ENCODE measurements at regions not wholly inside any gene's neighbourhood (a gene's known extent, or its start where the extent isn't known, plus 50 kb on each side); places are given as distances from the start of the nearest gene placed in this dataset.
"Not testable (repeated sequence)": the region's sequence is repeated elsewhere in the genome, so short reads cannot be mapped to it uniquely, and the experiment has no call there.

DNA sequence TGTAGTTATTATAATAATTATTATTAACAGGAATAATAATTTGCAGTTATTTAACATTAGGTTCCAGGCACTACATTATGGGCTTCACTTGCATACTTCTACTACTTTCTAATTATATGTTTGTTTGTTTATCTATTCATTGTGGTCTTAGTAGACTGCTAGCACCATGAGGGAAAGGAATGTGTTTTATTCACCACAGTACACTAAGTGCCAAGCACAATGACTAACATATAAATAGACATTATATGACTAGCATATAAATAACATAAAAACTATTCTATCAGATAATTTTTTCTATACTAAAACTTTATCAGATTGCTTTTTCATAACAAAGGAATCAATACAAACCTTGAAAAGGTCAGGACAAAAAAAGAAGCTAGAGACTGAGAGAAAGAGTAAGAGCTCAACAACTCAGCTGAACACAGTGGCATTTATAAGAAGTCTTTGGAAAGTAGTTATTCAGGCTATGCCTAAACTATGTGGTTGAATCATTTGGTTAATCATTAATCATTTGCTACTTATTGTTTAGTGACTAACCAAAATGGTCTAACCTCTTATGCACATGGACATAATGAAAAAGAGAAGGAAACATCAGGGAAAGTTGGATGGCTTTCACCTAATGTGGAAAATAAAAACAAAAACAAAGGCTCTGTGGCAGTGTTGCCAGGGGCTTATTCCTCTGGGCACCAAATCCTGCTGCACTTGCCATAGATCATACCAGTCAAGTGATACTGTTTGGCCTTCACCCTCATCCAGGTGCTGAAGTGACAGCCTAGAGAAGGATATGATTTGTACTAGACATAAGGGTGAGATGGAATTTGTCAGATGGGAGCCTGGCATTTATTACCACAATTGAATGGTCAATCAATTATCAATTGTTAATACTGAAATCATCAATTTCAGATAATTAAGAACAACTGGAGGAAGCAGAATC lies 174.9 kb downstream of the ETAA1 start:
- no peak for DNase-seq

DNA sequence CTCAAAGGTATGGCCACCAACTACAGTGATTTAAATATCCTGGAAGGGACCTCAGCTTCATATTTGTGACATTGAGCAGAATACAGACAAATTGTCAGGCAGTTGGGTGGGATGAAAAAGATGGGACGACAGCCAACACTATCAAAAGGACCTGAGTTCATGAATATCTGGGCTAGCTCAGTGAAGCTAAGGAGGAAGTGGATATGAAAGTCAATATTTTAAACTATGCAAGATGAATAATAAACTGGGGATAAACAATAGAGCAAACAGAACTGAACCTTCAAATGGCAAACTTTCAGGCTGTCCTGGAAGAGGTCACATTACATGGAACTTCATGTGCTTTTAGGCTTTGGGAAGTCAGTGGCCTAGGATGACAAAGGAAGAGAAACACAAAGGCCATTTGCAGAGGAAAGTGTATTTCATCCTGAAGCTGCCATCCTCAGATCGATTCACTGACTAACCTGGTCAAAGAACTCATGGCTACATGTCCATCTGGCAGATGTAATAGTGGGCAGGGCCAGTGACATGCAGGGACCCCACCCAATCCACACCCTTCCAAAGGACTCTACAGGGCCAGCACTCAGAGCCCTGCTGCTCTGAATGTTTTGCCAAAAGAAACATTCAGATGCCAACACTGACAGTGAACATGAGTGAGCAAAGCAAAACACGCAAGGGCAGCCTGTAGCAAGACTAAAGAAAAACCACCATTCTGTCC lies 175.7 kb downstream of the ETAA1 start:
- DNase-seq, result no peak

DNA sequence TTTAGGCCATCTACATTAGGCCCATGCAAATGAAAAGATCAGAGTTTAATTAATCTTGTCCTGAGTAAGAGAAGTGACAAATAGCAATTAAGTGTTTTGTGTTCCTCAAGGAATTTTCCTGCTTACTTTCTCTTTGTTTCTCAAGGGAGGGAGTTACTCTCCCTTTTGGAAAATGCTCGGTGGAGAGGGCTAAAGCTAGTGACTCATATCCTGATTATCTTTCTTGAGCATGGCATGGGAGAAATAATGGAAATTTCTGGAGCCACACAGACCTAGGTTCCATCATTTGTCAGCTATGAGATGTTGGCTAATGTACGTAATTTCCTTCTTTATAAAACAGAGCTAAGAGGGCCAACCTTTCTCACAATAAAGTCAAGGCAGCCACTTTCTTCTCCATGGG lies 177.1 kb downstream of the ETAA1 start:
- no peak for DNase-seq

DNA sequence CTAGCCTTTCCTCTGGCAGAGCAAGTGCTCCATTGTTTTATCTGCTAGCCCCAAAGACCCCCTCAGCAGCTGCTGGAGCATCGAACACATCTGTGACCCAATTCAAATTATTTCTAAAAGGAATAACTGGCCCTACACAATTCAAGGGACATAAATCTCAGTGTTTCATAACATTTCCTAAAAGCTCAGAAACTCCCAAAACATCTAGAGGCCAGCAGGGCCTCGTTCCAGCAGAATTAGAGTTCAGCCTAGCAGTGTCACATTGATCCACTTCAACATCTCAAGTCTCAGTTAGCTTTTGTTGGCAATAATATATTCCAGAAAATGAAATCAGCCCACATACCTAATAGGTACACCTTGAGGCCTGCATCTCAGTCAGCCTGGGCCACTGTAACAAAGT lies 179.1 kb downstream of the ETAA1 start:
- no peak for DNase-seq

DNA sequence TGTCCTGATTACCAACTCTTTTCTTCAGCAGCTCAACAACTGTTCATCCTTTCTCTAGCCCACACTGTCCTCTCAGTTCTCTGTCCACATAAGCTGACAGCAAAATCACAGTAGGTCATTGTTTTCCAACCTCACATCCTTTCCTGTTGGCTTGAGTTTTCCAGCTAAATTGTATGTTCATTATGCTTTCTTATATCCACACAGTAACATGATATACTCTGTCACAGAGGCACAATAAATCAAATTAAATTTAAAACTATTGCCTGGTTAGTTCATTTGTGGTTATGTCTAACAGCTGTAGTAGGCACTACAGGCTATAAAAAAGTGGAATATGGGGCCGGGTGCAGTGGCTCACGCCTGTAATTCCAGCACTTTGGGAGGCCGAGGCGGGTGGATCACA lies 179.9 kb downstream of the ETAA1 start:
- DNase-seq, result no peak

DNA sequence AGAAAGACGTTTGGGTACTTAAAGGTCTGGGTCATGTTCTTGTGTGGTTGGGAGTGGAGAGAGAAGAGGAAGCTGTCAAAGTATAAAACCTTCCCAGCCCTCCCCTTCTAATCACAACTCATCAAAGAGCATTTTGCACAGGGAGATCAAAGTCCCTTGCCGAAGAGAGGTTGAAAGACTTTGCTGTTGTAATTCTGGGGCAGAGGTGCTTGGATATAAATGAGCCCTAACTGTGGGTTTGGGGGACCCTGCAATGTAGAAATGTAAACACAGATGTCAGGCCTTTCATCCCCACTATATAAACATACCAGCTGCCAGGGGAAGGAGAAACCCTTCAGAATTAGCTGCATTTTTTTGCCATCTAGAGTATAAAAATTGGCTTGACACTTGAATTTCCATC lies 182.1 kb downstream of the ETAA1 start:
- no peak for DNase-seq

DNA sequence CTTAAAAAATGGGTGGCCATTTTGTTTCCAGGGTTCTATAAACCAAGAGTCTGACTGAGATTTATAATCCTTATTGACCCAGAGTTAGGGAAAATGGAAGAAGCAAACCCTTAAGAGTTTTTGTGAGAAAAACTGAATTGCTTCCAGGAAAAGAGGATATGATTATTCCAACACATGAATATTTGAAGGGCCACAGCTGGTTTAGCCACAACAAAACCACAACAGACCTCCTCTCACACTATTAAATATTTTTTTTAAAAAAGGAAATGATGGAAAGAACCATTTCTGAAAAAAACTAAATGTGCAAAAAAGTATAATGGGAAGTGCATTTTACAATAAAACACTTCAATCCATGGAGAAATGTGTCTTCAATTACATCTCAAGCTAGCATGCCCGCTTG lies 182.7 kb downstream of the ETAA1 start:
- no peak for DNase-seq

DNA sequence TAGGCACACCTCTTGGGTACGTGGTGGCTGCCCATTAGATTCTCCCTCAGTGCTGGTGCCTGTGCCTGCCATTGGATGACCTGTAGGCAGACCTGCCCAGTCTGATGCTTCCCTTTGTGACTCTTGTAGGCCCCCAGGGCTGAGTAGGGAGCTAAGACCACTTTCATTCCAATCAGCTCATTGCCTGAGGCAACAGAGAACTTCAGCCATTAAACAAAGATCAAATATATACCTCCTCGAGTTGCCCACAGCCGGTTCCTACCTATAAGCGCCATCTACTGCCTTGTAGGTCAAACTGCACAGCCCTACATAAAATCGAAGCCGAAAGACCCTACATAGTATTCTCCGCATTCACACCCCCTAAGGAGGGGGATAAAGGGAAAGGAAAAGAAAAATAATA lies 184.6 kb downstream of the ETAA1 start:
- no peak for DNase-seq

DNA sequence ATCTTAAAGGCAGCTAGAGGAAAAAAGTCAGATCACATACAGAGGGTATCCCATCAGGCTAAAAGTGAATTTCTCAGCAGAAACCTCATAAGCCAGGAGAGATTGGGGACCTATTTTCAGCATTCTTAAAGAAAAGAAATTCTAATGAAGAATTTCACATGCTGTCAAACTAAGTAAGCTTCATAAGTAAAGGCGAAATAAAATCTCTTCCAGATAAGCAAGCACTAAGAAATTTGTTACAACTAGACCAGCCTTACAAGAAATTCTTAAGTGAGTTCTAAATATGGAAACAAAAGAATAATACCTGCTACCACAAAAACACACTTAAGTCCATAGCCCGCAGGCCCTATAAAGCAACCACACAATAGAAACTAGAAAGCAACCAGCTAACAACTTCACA lies 186.1 kb downstream of the ETAA1 start:
- DNase-seq, result no peak

DNA sequence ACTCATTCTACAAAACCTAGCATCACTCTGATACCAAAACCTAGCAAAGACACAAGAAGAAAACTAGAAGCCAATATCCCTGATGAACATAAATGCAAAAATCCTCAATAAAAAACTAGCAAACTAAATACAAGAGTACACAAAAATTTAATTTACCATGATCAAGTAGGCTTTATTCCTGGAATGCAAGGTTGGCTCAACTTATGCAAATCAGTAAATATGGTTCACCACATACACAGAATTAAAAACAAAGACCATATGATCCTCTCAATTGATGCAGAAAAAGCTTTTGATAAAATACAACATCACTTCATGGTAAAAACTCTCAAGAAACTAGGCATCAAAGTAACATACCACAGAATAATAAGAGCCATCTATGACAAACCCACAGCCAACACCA lies 188.3 kb downstream of the ETAA1 start:
- DNase-seq, result no peak

DNA sequence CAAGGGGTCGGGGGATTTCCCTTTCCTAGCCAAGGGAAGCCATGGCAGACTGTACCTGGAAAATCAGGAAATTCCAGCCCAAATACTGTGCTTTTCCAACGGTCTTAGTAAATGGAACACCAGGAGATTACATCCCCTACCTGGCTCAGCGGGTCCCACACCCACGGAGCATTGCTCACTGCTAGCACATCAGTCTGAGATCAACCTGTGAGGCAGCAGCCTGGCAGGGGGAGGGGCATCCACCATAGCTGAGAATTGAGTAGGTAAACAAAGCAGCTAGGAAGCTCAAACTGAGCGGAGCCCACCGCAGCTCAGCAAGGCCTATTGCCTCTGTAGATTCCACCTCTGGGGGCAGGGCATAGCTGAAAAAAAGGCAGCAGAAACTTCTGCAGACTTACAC lies 192.0 kb downstream of the ETAA1 start:
- DNase-seq, result not testable (repeated sequence)

DNA sequence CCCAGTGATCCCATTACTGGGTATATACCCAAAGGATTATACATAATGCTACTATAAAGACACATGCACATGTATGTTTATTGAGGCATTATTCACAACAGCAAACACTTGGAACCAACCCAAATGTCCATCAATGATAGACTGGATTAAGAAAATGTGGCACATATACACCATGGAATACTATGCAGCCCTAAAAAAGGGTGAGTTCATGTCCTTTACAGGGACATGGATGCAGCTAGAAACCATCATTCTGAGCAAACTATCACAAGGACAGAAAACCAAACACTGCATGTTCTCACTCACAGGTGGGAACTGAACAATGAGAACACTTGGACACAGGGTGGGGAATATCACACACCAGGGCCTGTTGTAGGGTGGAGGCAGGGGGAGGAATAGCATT lies 197.4 kb downstream of the ETAA1 start:
- not testable (repeated sequence) for DNase-seq

DNA sequence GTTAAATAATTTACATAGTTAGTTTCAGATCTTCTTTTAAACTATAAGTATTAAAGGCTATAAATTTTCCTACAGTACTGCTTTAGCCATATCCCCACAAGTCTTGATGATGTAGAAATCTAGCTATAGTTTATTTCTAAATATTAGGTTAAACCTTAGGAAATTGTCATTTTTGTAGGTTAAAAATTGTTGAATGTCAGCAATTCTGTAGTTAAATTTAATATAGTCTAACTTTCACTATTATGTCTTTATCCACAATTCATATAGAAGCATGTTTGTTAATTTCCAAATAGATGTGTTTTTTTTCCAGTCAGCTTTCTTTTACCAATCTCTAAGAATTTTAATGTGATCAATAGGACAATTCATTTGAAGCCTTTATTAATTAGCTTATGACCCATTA lies 199.7 kb downstream of the ETAA1 start:
- no peak for DNase-seq

DNA sequence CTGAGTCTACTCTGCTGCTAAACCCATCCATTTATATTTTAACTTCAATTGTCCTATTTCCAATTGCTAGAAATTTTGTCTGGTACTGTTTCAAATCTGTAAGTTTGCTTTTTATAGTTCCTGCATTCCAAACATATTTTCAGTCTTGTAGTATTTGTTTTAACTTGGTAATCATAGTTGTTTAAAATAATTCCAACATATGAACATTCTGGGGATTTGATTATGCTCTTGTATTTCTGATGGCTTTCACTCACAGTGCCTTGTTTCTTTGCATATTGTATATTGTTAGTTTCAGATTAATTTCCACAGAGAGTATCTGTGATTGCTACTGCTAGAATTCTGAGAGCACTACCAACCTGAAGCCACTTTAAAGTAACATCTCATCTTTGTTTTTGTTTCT lies 202.4 kb downstream of the ETAA1 start:
- no peak for DNase-seq

DNA sequence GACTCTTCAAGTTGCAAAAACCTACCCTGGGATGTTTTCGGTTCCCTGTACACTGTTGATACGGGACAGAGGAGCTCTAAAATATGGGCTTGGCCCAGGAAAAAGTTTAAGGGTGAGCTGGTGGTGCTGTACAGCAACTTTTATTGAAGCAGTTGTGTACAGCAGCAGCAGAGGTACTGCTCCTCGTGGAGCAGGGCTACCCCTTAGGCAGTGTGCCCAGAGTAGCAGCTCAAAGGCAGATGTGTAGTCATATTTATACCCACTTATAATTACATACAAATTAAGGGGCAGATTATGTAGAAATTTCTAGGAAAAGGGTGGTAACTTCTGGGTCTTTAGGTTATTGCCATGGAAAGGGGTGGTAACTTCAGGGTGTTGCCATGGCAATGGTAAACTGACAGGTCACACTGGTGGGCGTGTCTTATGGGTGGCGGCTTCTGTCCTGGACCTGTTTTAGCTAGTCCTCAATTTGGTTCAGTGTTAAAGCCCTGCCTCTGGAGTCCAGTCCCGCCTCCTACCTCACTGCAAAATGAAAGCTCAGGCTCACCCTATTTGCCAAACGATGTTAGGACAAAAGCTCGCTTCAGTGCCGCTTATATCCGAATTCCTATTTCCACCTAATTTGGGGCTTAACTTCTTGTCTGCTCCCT lies 203.2 kb downstream of the ETAA1 start:
- no peak for DNase-seq

DNA sequence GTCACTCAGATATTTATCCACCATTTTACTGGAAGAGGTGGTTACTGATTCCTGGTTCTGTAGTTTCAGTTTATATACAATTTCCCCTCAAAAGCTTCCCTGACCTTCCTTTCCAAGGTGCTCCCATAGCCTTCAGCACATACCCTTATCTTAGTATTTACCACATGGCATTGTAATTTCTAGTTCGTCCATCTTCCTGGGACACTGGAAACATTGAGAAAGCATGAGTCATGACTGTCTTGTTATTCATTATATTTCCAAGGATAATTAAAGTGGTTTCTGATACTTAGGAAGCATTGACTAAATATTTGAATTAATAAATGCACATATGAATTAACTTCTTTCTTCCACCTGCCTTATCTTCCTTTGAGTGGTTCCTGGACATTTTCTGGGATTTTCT lies 203.8 kb downstream of the ETAA1 start:
- no peak for DNase-seq

DNA sequence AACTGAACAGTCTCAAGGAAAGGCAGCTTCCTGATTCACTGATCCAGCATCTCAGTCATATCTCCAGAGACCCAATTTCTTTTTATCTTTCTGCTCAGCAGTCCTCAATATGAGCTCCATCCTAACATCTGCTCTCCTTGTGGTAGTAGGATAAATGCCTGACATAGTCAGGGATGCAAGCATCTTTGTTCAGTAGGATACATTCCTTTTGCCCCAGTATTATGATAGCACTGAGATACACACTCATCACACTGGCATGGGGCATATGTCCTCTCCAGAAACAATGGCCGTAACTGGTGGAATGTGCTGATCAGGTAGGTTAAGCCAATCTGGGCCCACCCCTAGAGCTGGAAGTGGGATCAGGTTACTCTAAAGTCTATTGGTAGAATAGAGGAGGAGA lies 207.2 kb downstream of the ETAA1 start:
- no peak for DNase-seq

DNA sequence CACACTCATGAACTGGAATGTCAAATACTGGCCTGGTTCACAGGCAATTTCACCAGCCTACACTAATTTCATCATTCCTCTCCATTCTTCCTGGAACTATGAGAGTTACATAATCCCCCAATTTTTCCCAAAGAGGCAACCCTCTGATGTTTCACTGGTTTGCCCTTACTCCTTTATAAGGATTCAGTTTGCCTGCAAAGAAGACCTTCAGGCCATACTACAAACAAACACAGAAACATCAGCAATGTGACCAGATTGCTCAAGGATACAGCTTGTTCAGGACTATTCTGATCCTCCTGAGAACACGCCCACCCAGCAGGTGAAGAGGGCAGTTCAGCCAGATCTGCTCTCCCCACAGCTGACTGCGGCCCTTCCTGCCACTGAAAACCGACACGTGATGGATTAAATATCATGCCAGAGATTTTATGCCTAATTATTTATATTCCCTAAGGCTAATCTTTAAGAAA lies 215.5 kb downstream of the ETAA1 start:
- no peak for DNase-seq

DNA sequence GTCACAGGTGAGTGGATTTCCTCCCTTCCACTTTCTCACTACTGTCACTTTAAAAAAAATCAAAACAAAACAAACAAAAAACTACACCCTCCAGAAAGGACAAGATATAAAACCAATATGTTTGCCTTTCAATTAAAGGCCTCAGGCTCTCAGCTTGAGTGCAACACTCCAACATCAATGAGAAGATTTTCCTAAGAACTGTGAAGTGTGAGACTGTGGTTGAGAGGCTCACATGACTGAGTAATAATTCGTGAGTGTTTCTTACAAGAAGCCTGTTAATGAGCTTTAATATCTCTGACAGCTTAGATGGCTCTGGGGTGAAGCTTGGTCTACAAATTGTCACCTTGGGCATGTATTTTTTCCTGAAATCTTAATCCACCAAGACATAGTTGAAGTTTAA lies 216.1 kb downstream of the ETAA1 start:
- no peak for DNase-seq

DNA sequence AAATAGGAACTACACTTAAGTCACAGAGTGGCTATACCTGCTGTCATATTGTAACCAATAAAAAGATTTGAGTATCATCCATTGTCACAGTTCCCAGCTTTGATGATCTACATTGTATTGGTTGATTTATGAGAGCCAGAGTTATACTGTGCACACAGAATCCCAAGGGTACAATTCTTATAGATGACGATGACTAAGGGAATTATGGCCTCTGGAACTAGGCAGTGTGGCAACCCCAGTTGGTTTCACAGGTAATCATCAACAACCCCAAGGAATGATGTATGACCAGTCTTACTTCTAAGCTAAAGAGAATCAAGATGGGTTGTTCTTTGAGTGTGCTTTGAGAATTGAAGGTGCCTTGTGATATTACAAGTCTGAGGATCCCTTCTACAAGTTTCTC lies 217.3 kb downstream of the ETAA1 start:
- DNase-seq, result no peak

DNA sequence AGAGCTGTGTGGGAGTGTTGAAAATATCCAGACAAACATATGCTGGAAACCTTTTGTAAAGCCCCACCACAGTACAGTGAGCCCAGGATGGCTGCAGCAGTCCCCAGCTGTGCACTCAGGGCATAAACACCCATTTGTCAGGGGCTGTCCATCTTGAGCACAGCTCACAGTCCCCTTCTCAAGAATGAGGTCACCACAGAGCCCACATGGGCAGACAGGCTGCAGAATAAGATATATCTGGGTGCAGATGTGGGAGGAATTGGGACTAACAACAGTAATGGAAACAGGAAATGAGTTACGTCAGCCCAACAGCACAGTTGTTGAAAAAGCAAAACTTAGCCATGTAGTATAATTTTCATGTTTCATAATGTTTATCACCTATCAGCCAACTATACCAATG lies 219.6 kb downstream of the ETAA1 start:
- DNase-seq, result no peak

DNA sequence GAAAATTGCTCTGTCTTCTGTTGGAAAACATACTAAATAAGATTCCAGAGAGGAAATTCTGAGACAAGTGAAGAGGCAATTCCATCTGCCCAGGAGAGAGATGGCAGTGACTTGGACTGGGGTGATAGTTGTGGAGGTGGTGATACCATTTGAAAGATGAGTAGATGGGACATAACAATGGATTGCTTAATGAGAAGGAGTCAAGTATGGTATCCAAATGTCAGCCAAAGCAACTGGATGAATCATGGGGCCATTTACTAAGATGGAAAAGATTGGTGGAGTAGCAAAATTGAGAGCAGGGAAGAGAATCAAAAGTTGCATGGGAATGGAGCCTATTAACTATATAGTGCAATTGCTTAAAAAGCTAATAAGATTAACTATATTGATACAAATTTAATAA lies 222.1 kb downstream of the ETAA1 start:
- DNase-seq, result no peak

DNA sequence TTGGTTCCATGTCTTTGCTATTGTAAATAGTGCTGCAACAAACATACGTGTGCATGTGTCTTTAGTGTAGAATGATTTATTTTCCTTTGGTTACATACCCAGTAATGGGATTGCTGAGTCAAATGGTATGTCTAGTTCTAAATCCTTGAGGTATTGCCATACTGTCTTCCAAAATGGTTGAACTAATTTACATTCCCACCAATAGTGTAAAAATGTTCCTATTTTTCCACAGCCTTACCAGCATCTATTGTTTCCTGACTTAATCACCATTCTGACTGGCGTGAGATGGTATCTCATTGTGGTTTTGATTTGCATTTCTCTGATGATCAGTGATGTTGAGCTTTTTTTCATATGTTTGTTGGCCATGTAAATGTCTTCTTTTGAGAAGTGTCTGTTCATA lies 226.6 kb downstream of the ETAA1 start:
- DNase-seq, result not testable (repeated sequence)

DNA sequence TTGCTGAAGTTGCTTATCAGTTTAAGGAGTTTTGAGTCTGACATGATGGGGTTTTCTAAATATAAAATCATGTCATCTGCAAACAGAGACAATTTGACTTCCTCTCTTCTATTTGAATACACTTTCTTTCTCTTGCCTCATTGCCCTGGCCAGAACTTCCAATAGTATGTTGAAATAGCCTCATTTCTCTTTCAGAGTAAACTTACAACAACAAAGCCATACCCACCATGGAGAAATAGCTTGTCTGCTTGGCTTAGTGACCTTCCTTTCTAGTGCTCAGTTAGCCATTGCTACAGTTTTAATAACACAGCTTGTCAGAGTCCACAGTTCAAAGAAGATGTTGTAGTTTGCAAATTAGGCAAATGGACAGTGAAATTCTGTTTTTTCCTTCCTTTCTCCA lies 228.0 kb downstream of the ETAA1 start:
- DNase-seq, result no peak

All from stimulated activated CD4-positive, alpha-beta T cell treated with anti-CD3 and anti-CD28 coated beads, Interleukin-12 subunit alpha, Interleukin-12 subunit beta, amount 100 ng/mL, for 4 hours (primary cell).